Mucosa of stomach (tissue), 1 donor: ENCODE measurements at regions not wholly inside any gene's neighbourhood (a gene's known extent, or its start where the extent isn't known, plus 50 kb on each side); places are given as distances from the start of the nearest gene placed in this dataset.

Source experiments
- H3K27me3 ChIP-seq: one replicate; pipeline ENCODE4 v1.7.0; 2013; ENCODE audit warnings: mild to moderate bottlenecking, low read length; ENCODE audit not compliant: control insufficient read depth, insufficient read depth
- H3K36me3 ChIP-seq: one replicate; pipeline ENCODE4 v1.7.0; 2013; ENCODE audit warnings: low read length; ENCODE audit not compliant: control insufficient read depth, insufficient read depth
- H3K4me1 ChIP-seq: one replicate; pipeline ENCODE4 v1.7.0; 2013; ENCODE audit warnings: mild to moderate bottlenecking, low read length; ENCODE audit not compliant: control insufficient read depth, insufficient read depth
- H3K4me3 ChIP-seq: one replicate; pipeline ENCODE4 v1.7.0; 2013; ENCODE audit warnings: low read length
- H3K9ac ChIP-seq: one replicate; pipeline ENCODE4 v1.7.0; 2013; ENCODE audit warnings: mild to moderate bottlenecking, low read length, moderate library complexity
- H3K9me3 ChIP-seq: one replicate; pipeline ENCODE4 v1.7.0; 2013; ENCODE audit warnings: mild to moderate bottlenecking, low read length, moderate library complexity; ENCODE audit not compliant: control insufficient read depth
- donor health status: Pancreatic carcinoma.

DNA sequence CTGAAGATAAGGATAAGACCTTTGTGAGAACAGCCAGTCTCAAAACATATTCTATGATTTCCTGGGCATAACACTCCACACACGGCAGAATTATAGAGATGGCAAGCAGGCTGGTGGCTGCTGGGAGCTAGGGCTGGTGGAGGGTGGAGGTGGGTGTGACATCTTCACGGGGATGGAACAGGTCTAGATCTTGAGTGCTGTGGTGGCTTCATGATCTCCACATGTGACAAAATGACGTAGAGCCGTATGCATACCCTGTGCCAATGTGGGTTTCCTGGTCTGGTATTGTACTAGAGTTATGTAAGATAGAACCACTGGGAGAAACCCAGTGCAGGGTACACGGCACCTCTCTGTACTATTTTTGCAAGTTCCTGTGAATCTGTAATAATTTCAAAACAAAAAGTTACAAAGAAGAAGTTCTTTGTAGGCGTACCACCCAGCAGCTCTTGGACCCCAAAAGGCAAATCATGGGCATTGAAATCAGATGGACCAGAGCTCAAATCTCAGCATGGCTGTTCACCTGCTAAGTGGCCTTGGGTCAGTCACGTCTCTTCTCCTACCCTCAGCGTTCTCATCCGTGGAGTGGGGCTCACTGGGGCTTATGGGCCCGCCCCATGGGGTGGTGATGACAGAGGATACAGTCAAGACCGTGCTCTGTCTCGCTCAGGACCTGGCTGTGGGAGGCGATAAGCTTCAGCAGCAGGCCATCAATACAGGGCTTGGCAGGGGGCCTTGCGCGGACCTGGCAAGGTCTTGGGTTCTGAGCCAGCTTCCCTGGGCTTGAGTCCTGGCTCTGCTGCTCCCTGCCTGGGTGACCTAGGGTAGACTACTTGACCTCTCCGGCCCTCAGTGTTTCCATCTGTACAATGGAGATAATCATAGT is 74.7 kb upstream of the UNC5A start:
- no peaks in the 10 kb centered on the region for H3K4me1 ChIP-seq
- H3K9ac ChIP-seq, result no peak overlapping the region
- H3K4me3 ChIP-seq, result no peak overlapping the region
- H3K9me3 ChIP-seq, result no peaks in the 10 kb centered on the region
- H3K36me3 ChIP-seq, result no peaks in the 10 kb centered on the region
- H3K27me3 ChIP-seq, result peaks cover 21% of the 10 kb centered on the region

DNA sequence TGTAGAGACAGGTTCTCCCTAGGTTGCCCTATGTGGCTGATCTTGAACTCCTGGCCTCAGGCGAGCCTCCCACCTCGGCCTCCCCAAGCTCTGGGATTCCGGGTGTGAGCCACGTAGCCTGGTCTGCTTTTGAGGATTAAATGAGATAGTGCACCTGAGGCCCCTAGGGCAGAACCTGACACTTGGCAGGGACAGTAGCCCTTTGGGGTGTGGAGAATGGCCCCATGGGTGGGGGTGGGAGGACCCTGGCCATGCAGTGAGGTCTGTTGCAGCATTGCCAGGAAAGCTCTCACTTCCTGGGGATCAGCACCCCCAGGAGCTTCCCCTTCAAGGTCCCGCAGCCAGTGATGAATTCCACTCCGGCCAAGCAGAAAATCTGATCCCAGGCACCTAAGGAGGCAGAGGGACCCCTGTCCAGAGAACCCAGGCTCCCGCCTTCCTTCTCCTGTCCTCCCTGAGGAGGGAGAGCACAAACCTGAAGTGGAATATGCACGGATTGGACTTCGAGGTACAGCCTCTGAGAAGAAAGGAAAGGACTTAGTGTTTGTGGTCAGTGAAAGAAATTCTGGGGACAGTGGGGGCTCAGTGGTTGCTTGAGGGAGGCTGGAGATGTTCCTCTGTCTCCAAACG is 73.9 kb upstream of the UNC5A start:
- H3K4me1 ChIP-seq, result no peaks in the 10 kb centered on the region
- H3K27me3 ChIP-seq, result peaks cover 27% of the 10 kb centered on the region
- H3K9ac ChIP-seq, result no peak overlapping the region
- H3K36me3 ChIP-seq, result no peaks in the 10 kb centered on the region
- H3K4me3 ChIP-seq, result no peak overlapping the region
- no peaks in the 10 kb centered on the region for H3K9me3 ChIP-seq

DNA sequence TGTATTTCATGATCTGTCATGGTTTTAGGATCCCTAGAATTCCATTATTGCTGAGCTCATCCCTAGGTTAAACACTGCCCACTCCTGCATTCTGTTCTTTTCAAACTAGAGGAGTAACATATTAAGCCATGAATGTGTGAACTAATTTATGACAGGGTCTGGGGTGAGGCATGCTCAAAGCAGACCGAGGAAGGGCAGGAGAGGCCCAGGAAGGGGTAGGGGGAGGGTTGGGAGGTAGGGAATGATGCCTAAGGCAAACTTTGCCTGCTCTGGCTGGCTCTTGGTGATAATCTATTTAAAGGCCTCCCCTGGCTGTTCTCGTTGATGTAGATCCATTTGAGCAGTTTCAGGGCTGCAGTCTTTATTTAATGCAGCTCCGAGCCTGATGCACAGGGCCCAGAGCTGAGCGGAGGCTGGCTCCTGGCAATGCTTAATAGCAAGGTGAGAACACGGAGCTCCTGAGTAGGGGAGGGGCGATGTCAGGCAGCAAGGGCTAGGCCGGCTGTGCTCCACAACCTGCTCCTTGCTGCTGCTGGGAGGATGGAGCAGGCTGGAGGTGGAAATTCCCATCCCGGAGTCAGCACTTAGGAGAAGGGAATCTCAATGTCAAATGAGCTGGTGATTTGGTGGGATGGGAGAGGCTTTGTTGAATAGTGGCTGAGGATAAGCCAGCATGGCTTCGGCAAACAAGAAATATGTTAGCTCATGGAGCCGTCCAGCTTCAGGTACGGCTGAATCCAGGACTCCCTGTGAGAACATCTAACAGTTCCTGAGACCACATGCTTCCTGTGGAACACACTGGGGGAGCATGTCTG is 73.2 kb upstream of the UNC5A start:
- H3K4me1 ChIP-seq, result no peaks in the 10 kb centered on the region
- H3K27me3 ChIP-seq, result peaks cover 35% of the 10 kb centered on the region

GRCh38 chr5:176737746-176738636 is 72.4 kb upstream of the UNC5A start:
- H3K4me1 ChIP-seq, result no peaks in the 10 kb centered on the region
- H3K4me3 ChIP-seq, result no peak overlapping the region
- no peak overlapping the region for H3K9ac ChIP-seq
- H3K27me3 ChIP-seq, result peaks cover 38% of the 10 kb centered on the region
- H3K36me3 ChIP-seq, result no peaks in the 10 kb centered on the region
- H3K9me3 ChIP-seq, result no peaks in the 10 kb centered on the region

More for the DNA sequence above, 73.2 kb upstream of the UNC5A start:
- Histone ChIP-seq H3K9me3 (no peaks in the 10 kb centered on the region), H3K36me3 (no peaks in the 10 kb centered on the region), H3K4me3 (no peak overlapping the region), H3K9ac (no peak overlapping the region)

DNA sequence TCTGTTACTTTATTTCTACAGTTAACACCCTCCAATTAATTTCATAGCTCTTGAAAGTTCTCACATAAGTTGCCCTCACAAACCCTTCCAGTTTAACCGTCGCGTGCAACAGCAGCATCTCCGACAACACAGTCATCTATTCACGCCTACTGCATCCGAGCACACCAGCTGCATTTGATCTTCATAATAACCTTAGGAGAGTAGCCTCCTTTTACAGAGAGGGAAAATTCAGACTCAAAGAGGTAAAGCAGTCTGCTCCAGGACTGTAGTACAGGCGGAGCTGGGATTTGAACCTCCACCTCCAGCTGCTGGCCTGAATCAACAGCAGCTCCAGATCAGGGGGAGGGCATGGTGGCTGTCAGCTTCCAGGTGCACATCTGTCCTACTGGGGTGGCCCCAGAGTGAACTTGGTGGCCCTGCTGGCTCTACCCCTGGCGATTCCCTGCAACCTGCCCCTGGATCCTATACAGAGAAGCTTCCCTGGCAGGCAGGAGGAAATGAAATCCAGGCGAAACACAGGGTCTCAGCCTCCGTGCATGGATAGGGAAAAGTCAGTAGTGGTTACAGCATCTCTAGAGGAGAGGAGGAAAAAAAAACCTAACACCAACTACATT is 71.6 kb upstream of the UNC5A start:
- H3K4me3 ChIP-seq, result no peak overlapping the region
- no peaks in the 10 kb centered on the region for H3K9me3 ChIP-seq
- H3K9ac ChIP-seq, result no peak overlapping the region
- no peaks in the 10 kb centered on the region for H3K4me1 ChIP-seq
- H3K36me3 ChIP-seq, result no peaks in the 10 kb centered on the region
- peaks cover 45% of the 10 kb centered on the region for H3K27me3 ChIP-seq

DNA sequence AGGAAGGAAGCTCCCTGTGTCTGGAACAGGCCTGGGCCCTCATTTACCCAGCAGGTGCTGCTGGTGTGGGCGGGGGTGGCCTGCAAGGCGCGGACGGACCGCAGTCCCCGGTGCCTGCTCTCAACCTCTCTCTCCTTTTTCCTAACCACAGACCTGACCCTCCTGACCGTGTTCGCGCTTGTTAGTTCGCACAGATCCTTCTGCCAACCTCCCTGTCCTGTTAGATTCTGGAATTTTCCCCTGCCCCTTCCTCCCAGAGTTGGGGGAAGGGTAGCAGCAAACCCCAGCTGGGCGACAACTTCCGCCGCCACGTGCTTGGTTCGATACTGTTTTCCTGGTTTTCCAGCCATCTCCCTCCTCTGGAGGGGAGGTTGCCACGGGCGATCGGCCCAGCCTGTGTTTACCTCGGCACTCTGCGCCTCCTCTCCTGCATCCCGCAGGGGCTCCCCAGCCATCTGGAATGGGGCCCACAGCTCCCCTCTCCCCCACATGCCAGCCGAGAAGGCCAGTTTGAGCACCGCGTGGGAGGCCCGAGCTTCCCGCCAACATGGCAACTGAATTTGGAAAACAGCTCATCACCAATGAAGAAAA is 70.8 kb upstream of the UNC5A start:
- no peak overlapping the region for H3K9ac ChIP-seq
- H3K4me1 ChIP-seq, result no peaks in the 10 kb centered on the region
- no peaks in the 10 kb centered on the region for H3K9me3 ChIP-seq
- peaks cover 54% of the 10 kb centered on the region for H3K27me3 ChIP-seq
- no peak overlapping the region for H3K4me3 ChIP-seq
- no peaks in the 10 kb centered on the region for H3K36me3 ChIP-seq

GRCh38 chr5:176740131-176740701 is 70.1 kb upstream of the UNC5A start:
- Histone ChIP-seq H3K9ac (no peak overlapping the region), H3K27me3 (peaks cover 59% of the 10 kb centered on the region), H3K4me3 (no peak overlapping the region), H3K4me1 (no peaks in the 10 kb centered on the region), H3K36me3 (no peaks in the 10 kb centered on the region), H3K9me3 (no peaks in the 10 kb centered on the region)

- no peak overlapping the region for H3K4me3 ChIP-seq
- no peaks in the 10 kb centered on the region for H3K9me3 ChIP-seq
- no peaks in the 10 kb centered on the region for H3K4me1 ChIP-seq
- peaks cover 61% of the 10 kb centered on the region for H3K27me3 ChIP-seq
- H3K36me3 ChIP-seq, result no peaks in the 10 kb centered on the region
- H3K9ac ChIP-seq, result no peak overlapping the region
Observed at GRCh38 chr5:176740702-176741496, 69.5 kb upstream of the UNC5A start.

DNA sequence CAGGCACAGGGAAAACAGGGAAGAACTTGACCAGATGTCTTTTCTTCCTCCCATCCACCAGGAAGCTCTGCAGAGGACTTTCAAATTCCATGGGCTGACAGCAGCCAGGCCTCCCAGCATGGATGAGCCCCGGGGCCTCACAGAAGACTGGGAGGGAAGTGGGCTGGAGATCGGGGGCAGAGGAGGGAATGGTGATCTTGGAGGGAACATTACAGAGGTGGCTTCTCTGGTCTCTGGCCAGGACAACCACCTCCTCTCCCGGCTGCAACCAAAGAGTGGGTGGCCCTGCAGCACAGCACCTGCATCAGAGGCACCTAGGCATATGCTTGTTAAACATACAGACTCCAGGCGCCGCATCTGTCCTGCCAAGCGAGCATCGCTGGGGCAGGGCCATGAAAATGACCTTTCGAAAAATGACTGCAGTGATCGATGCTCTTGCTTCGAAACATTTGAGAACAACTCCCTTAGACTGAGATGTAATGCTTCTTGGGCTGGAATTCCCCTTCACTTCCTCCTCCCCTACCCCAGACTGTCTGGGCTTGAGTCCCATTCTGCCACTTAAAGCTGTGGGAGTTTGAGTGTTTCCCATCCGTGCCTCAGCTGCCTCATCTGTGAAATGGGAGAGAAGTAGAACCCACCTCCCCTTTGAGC is 68.7 kb upstream of the UNC5A start:
- no peaks in the 10 kb centered on the region for H3K36me3 ChIP-seq
- no peaks in the 10 kb centered on the region for H3K4me1 ChIP-seq
- no peak overlapping the region for H3K4me3 ChIP-seq
- no peaks in the 10 kb centered on the region for H3K9me3 ChIP-seq
- H3K27me3 ChIP-seq, result peaks cover 67% of the 10 kb centered on the region
- no peak overlapping the region for H3K9ac ChIP-seq
